Activated CD4-positive, alpha-beta T cell treated with anti-CD3 and anti-CD28 coated beads for 4 hours (primary cell): ENCODE measurements at regions not wholly inside any gene's neighbourhood (a gene's known extent, or its start where the extent isn't known, plus 50 kb on each side); places are given as distances from the start of the nearest gene placed in this dataset.
"Not testable (repeated sequence)": the region's sequence is repeated elsewhere in the genome, so short reads cannot be mapped to it uniquely, and the experiment has no call there.

Experiments
- DNase-seq, 2 donors: peaks; one replicate each; pipeline ENCODE4 v3.0.0-alpha.2; 2020

DNA sequence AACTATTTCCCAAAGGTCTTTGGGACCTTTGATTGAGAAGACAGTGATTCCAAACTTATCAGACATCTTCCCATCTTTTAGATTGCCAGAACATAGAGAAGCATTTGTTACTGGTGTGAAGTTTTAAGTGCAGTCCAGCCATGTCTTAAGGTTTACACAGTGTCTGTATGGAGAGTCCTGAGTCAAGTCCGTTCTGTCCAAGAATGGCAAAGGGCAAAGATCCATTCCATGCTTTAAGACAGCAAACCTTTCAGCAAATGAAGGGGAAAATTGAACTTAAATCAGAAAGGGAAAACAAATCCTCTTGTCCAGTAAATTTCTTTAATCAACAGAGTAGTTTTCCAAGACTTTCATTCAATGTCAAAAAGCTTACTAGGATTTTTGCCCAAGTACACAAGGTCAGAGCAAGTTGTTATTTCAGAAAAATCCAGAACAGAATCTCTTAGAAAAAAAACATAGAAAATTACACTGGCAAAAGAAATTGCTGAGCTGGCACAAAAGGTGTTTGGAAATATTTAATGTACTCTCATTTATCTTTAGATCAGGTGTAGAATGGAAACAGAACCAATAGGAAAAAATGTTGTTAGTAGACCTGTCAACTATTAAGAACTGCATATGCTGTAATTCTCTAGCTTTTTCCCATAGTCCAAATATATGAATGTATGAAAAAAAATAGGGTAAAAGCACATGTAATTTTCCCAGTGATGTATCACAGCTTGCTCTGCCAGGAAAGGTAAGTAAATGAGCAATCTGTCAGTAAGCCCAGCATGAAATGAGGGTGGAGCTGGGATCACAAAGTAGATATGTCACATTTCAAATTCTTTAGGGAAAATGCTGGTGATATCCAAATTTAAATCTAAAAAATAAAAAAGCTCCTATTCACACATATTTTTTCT lies 1099.9 kb downstream of the TUSC7 start:
- no peak for DNase-seq

DNA sequence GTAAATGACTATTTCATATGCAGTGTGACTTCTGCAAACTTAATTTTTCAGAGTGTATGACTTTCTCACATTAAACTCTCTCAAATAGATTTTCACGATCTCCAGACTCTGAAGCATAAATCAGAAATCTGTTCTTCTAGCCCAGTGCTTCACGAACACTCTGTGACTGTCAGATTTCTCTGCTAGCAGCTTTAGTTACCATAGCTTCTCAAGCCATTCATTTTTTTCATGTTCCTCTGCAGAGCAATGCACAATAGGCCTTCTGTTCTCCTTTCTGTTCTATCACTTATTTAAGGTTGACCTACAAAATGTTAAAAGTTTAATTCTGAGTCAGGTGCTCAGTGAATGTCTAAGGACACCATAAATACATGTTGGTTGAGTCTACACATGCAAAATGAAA lies 1102.2 kb downstream of the TUSC7 start:
- no peak for DNase-seq

DNA sequence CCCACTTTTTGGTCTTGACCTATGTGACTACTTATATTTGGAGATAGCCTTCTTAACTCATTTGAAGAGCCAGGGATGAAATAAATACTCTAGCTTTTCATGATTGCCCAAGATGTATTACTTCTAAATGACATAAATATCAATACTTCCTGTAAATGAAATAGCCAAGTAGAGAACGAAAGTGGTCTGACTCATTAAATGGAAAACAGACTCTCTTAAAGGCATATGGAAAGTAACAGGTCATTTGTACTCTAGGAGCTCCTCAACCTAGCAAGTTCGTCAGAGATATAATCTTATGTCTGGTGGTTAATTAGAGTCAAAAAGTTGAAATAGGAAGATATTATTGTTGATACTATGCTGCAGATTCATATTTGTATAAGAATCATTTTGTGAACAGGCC lies 1105.4 kb downstream of the TUSC7 start:
- DNase-seq: no peak

DNA sequence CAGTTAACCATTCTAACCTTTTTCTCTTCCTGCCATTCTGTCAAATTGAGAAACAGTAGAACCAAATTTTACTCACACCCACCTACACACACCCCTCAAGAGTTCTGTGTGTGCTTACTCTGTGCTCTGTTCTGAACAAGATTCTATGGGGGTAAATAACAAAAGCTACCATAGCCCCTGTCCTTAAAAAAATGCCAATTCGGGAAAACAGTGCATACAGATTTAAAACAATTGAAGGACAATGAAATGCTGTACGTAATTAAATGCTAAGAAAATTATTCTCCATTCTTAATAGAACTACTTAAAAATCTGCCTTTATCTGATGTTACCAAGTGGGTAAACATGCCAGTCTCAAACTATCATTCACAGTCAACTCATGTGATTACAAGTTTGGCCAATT lies 1107.5 kb downstream of the TUSC7 start:
- no peak for DNase-seq

DNA sequence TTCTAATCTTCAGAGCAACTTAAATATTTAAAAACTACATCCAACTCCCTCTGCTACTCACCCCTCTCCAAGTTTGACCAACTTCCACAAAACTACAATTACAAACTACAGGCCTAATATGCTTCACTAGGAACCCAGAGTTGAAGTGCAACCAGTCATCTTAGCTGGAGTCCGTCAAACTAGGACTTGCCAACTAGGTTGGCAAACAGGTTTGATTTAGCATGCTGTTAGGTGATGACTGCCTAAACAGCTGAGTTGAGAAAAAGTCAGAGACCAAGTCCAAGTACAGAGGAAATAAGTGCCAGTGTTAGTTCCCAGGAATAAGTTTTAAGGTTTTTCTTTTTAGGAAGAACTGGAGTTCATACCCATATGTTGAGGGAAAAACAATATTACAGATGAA lies 1109.0 kb downstream of the TUSC7 start:
- DNase-seq: no peak

DNA sequence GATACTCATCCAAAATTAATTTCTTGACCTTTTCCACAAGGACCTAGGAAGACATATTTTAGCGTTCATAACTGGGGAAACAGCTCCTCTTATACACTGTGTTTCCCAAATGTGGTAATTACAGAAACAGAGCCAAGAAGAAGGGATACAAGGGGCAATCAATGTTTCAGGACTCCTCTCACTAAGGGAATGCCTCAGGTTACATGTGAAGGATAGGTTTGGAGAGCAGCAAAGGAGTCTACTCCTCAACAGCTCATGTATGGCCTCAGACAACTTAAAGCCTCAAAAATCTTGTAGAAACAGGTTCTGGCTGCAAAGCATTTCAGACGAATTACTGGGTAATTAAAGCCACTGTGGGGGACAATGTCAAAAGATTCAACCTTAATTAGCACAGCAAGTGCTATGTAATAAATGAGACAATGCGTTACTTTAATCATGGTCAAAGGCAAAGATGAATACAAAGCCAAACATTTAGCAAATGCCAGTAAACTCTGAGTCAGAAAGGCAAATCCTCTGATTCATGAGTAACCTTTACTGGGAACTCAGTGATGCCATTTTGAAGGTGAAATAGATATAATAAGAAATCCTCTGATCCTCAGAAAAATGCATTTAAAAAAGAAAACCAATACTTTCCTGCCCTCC lies 1111.2 kb downstream of the TUSC7 start:
- no peak for DNase-seq

DNA sequence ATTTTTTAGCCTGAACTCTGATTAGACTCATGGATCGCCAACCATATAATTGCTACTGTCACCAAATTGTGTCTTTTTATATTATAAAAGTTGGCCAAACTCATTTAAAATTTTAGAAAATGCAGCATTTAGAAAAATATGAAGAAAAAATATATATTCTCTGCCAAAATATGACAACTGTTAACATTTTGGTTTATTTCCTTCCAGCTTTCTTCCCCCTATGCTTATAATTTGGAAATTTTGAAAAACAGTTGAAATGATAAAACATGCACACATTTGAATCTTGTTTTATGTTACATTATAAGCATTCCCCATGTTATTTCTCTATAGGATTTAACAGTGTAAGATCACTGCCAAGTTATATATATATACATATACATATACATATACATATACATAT lies 1112.8 kb downstream of the TUSC7 start:
- DNase-seq: no peak

DNA sequence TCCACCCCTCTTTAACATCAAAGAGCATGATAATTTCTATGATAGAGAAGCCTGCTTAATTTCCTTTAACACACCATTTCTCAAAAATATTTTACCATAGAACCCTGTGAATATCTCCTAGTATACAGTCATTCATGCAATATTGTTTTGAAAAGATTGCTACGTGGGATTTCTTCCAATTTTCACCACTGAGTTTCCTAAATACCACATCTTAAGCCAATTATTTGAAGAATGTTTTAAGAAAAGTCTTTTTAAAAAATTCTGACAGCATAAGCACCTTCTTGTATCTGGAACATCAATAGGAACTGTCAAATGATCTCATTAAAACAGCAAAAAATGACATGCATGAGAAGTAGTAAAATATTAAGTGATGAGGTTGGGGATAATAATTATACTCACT lies 1126.7 kb downstream of the TUSC7 start:
- DNase-seq: no peak

DNA sequence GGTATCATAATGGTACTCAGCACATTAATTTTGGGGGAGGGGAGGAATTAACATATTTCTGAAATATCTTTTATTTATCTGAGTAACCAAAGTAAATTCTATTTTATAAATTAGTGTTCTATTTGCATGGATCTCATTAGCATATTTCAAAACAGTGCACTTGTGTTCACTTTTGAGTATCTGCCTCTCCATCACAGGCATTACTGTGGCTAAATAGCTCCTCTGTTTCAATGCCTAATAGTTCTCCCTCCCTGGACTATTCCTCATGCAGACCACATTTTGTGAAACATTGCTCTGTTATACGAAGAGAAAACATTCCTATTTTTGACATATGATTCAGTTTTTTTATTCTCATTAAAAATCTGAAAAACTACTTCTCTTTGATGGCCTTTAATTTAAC lies 1127.8 kb downstream of the TUSC7 start:
- no peak for DNase-seq

DNA sequence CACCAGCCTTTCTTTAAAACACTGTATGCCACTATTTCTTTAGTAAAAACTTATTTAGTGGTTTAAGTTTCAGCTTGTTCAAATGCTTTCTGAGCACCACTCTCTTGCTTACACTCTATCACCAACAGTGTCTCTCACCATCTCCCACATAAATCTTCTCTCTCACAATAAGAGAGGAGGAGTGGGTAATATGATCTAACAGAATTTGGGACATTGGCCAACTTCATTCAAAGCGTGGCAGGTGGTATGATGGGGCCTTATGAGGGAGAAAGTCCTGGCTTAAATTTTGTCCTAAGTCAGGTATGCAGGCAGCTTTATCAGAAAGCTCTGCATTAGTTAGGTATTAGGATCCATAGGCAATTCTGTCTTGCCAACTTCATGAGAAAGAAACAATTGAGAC lies 1132.5 kb downstream of the TUSC7 start:
- DNase-seq: no peak

DNA sequence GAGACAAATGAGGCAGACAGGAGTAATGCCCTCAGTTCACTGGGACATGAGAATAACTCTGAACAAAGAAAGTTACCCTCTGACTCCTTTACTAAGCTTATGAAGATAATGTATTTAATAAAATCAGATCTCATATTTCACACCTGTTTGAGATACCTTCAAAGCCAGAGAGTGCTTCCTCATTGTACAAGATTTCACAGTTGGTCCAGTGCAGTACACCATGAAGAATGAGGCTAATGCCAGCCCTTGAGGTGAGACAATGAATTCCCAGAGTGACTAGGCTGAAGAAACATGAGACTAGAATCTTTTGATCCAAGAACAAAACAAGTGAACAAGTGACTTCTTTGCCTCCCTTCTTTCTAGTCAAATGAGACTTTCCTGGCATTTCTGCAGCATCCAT lies 1133.8 kb downstream of the TUSC7 start:
- no peak for DNase-seq

DNA sequence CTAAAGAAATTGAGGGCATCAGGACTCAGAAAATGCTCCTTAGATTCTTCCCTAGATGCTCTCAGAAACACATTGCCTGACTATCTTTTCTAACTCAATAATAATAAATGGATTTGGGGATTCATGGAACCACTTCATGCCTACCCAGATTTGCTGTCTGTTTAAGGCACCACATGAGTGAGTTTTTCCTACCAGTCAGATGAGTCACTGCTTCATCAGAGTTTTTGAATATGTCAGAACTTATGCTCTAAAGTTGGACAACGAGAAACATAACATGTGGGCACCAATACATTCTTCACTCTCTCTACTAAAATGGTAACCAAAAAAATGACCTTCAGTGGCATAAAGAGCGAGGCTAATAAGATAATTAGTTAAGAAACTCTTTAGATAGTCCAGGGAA lies 1135.1 kb downstream of the TUSC7 start:
- no peak for DNase-seq

DNA sequence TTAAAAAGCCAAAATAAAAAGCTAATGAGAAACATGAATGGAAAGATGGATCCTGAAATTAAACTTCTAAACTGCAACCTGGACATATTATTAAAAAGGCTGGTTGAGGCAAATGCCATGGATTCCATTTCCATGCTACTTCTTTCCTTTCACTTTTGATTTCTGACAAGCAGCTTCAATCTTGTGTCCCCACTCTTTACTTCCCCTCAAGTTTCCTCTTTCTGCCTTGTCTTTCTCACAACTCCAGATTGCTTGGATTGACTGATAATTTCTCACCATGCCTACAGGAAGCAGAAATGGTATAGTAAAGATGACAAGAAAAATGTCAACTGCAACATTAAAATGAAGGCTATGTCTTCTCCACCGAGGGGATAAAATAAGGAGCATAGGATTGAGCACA lies 1136.7 kb downstream of the TUSC7 start:
- no peak for DNase-seq

DNA sequence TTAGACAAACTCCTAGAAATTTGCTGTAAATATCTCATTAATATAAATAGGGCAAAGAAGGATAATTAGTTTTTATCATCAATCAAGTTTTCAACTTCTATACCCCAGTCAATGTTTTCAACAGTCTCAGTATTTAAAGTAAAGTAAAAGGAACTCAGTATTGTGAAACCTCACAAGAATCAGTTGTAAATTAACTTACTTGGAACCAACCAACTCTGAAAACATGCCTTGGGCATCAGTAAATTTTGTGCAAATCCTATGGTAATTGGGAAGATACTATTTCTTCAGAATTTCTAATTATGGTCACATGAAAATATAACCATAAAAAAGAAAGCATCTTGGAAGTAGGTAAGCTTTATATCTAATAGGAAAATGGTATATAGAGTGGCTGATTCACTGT lies 1139.0 kb downstream of the TUSC7 start:
- no peak for DNase-seq

DNA sequence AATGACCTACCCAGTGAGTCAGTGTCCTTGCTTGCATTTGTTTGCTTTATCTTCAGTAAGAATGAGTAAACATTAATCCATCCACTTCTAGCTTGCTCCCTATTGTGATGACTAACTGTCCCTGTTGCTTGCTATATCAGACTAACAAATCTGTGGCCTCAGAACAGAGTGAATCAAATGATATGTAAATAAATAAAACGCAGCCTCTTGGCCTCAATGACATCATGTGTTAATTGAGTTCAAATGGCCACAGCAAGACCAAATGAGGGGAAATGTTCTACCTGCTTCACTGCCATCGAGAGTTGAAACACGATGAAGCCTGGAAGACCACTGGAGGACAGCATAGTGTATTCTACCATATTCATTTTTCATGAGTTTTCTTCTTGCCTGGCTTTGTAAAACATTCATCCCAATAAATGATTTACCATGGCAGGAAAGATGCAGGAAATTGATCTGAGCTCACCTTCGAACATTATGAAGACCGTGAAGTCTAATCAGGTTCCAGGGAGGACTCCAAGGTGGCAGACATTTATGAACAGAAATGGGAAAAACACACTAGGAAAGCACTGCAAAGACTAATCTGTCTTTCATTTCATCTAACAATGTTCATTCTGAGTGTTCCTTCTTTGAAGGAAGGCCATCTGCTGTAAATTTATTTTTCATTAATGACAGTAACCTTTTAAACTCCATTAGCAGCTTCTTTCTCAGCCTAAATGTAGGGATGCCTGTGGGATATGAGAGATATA lies 1144.5 kb downstream of the TUSC7 start:
- DNase-seq: no peak

DNA sequence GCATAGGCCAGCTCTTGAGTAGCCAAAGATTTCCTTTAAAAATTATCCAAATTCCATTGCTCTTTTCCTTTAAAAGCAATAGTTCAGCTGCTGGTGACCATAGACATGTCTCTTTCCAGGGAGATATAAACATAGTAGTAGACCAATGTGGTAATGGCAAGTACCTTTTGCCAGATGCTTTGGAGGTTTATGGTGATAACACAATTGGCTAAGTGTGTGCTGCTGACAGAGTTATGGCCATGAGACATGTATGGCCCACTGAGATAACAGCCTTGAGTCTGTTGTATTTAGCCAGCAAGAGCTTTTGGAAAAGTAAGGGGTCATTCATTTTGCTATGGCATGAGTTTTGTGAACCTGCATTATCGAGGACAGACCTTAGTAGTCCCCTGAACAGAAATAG lies 1146.8 kb downstream of the TUSC7 start:
- DNase-seq: no peak

DNA sequence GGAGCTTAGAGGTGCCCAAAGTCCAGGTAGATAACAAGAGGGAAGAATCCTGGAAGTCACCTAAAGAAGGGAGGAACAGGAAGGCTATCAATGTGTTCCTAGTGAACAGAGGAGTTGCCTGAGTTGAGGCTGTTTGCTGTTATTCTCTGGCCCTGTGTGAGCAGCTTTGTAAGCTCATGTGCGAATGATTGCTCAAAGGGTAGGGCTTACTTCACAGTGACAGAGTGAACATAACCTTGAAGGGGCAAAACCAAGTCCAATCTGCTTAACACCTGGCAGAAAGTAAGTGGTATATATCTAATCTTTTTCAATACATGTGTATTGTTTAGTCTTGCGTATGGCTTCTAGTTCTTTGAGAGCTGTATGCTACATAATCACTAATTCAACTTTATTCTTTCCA lies 1153.6 kb downstream of the TUSC7 start:
- DNase-seq: no peak

DNA sequence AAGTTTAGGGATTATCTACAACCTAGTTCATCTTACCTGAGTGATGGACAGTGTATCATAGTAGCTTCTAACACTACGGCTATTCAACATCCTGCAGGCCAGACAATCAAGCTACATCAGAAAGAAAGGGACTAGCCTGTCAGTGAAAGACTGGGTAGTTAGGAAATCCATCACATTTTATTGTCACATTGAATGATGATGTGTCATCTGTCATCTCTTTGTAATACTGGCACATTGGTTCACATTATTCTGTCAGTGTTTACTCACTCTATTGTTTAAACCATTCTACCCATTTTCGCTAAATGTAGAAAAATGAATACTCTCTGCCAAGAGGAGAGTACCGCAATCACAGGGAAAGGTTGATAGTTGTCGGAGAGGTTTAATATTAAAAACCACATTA lies 1155.8 kb downstream of the TUSC7 start:
- DNase-seq: no peak

DNA sequence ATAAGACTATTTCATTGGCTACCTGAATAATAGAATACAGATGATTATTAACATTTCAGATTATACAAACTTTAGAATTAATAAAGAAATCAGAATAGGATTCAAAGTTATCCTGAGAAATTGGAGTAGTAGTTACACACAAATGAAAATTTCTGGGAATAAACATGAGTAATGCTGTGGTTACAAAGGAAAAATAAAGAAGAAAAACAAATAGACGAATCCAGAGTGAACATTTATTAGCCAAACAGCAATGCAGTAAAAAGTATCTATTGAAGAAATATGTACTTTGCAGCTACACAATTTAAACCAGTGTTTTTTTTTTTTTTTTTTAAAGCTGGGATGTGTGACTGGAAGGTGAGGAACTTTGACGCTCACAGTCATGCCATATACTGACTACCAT lies 1159.2 kb downstream of the TUSC7 start:
- DNase-seq: no peak

DNA sequence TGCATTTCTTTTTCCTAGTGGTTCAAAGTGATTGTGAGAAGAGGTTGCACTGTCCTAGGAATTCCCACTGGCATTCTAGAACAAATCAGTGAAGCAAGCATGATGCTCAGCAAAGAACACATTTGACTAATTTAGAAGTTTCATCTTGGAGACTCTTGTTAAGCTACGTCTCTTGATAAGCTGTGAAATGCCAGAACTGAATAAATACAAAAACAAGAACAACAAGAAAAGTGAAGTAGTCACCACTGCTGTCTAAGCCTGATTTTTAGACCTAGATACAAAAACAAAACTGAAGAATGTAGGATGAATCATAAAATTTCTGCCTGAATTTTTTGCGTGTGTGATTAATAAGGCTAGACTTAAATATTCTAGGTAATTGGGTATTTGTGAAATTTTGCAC lies 1162.4 kb downstream of the TUSC7 start:
- DNase-seq: no peak

DNA sequence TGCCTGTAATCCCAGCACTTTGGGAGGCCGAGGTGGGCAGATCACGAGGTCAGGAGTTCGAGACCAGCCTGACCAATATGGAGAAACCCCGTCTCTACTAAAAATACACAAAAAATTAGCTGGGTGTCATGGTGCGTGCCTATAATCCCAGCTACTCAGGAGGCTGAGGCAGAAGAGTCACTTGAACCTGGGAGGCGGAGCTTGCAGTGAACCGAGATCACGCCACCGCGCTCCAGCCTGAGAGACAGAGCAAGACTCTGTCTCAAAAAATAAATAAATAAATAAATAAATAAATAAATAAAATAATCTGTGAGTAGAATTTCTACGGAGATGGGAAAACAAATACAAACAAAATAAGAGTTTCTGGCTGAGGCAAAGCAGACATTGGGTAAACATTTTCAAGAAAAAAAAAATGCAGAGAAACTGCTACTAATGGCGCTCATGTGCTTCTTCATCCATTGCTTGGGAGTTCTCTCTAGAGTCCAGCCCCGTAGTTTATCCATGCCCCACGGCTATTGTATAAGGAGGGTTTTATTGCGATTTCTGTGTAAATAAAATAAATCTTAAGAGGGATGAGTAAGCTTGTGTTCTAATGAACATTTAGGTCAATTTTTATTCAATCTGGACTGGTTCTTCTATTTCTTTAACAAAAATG lies 1161.9 kb downstream of the IGSF11 start:
- not testable (repeated sequence) for DNase-seq

DNA sequence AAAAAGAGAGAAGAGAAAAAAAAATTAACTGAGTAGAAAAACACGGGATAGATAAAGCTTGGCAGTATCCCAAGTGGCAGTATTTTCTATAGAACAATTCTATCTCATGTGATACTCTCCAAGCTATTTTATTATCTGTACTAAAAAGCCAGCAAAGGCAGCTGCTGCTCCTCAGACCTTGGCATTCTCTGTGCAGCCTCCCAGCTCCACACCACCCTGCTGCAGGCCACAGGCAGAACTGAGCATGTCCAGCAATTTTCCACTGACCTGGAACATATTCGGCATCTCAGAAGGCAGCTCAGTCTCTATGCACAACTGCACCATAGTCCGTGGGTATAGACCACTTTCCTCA lies 1161.4 kb downstream of the IGSF11 start:
- no peak for DNase-seq

DNA sequence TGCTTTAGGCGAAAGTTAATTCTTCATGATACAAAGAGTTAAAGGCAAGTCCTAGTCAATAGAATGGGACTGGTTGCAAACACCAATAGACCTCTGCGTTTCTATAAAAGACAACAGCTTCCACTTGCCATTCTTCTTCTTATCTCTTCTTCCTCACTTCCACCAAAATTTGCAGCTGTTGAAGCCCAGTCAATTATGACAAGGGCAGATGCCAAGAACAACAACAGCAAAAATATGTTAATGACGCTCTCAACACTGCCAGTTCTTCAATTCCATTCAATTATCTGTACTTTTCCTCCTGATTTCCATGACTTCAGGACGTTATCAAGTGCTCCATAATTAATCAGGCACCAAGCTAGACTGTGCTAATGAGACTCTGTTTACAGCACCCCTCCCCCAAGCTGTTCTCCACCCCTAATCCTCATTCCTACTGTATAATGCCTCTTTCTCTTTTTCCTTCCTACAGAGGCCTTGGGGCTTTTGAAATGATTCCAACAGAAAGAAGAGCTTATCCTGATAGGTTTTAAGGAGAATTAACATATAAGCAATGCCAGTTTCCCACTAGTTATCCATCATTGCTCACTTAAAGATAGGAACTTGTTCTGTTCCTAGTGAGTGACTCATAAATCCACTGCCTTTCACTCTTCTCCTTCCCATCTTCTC lies 1160.5 kb downstream of the IGSF11 start:
- DNase-seq: no peak
